ENCODE measurements at regions not wholly inside any gene's neighbourhood (a gene's known extent, or its start where the extent isn't known, plus 50 kb on each side); places are given as distances from the start of the nearest gene placed in this dataset.

DNA sequence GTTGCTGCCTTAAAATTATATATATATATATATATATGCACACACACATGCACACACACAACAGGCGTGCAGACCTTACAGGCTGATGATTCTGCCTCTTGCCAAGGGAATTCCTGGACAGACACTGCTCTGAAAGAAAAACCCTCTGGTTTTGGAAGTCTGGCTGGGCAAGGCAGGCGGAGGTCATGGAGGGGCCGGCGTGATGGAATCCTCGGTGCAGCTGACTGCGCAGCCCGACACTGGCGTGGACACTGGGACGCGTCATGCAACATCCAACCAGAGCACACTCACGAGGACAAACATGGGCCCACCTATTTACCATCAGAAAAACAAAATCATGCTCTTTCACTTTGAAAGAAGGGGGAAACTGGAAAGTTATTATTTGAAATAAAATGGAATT, 235.3 kb downstream of the ZNF516 start:
- TF ChIP-seq, protein P1, sequence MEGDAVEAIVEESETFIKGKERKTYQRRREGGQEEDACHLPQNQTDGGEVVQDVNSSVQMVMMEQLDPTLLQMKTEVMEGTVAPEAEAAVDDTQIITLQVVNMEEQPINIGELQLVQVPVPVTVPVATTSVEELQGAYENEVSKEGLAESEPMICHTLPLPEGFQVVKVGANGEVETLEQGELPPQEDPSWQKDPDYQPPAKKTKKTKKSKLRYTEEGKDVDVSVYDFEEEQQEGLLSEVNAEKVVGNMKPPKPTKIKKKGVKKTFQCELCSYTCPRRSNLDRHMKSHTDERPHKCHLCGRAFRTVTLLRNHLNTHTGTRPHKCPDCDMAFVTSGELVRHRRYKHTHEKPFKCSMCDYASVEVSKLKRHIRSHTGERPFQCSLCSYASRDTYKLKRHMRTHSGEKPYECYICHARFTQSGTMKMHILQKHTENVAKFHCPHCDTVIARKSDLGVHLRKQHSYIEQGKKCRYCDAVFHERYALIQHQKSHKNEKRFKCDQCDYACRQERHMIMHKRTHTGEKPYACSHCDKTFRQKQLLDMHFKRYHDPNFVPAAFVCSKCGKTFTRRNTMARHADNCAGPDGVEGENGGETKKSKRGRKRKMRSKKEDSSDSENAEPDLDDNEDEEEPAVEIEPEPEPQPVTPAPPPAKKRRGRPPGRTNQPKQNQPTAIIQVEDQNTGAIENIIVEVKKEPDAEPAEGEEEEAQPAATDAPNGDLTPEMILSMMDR (IDR thresholded peaks at IDR 0.05) = no peak
- no peak for TF ChIP-seq POLR2A (IDR thresholded peaks at IDR 0.05)

All from adrenal gland (tissue), 5 donors.